Peyer's patch (tissue), 4 donors: ENCODE measurements at regions not wholly inside any gene's neighbourhood (a gene's known extent, or its start where the extent isn't known, plus 50 kb on each side); places are given as distances from the start of the nearest gene placed in this dataset.

Experiments used
- DNase-seq, 3 donors: peaks; one replicate each; pipeline ENCODE4 v3.0.0-alpha.2; 2017 to 2019
- H3K27ac ChIP-seq, 4 donors: fragments of 200-600 bp; sonication (generic); one replicate each; pipeline ENCODE4 v1.5.1; 2016 to 2019
- H3K27me3 ChIP-seq, 2 donors: fragments of 200-600 bp; sonication (generic); one replicate each; pipeline ENCODE4 v1.5.1; 2019
- H3K36me3 ChIP-seq, 3 donors: fragments of 200-600 bp; sonication (generic); one replicate each; pipeline ENCODE4 v1.5.1; 2016 to 2019
- H3K4me1 ChIP-seq, 4 donors: fragments of 200-600 bp; sonication (generic); one replicate each; pipeline ENCODE4 v1.5.1; 2016 to 2019
- H3K4me3 ChIP-seq, 4 donors: fragments of 200-600 bp; sonication (generic); 1 replicate in 3 of 4; 2 replicates in 1 of 4; pipeline ENCODE4 v1.5.1; 2016 to 2019; ENCODE audit warnings: mild to moderate bottlenecking in 1 of 4
- H3K9me3 ChIP-seq, 4 donors: fragments of 200-600 bp; sonication (generic); one replicate each; pipeline ENCODE4 v1.5.1; 2016 to 2019; ENCODE audit warnings: mild to moderate bottlenecking in 1 of 4
- POLR2A ChIP-seq, 2 donors: fragments of 450-650 bp; IDR thresholded peaks; one replicate each; pipeline ENCODE4 v1.5.1; 2017; ENCODE audit warnings: antibody characterized with exemption in 2 of 2, mild to moderate bottlenecking in 2 of 2, moderate library complexity in 2 of 2
- TF ChIP-seq, protein P1 (sequence below), 6 experiments: fragments of 450-650 bp in 4 of 6; fragments of 200-600 bp in 2 of 6; sonication (generic) in 1 of 6; IDR thresholded peaks; one replicate each; pipeline ENCODE4 v1.5.1; 2017 to 2019; ENCODE audit warnings: antibody characterized with exemption in 6 of 6, mild to moderate bottlenecking in 3 of 6, moderate library complexity in 1 of 6

DNA sequence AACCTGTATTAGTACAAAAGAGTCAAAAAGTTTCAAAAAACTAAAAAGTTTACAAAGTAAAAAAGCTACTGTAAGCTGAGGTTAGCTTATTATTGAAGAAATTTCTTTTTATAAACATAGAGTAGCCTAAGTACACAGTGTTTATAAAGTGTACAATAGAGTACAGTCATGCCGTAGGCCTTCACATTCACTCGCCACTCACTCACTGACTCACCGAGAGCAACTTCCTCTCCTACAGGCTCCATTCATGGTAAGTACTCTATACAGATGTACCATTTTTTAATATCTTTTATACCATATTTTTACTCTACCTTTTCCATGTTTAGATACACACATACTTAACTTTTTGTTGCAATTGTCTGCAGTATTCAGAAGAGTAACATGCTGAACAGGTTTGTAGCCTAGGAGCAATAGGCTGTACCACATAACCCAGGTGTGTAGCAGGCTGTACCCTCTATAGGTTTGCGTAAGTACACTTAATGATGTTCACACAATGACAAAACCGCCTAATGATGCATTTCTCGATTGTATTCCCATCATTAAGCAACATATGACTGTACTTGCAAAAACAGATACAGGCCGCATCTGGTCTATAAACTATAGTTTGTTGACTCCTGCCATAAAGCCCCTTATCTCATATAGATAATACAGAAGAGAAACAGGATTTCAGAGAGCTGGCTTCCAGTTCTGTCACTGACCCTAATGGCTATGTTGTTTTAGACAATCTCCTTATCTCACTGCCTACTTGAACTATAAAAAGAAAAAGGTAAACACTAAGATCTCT lies 438.8 kb downstream of the HTR7 start:
- Histone ChIP-seq H3K36me3 (no peaks in the 10 kb centered on the region), H3K4me3 (no peak overlapping the region), H3K27me3 (no peaks in the 10 kb centered on the region), H3K4me1 (no peaks in the 10 kb centered on the region), H3K9me3 (no peaks in the 10 kb centered on the region), H3K27ac (no peak overlapping the region)
- TF ChIP-seq, protein P1, sequence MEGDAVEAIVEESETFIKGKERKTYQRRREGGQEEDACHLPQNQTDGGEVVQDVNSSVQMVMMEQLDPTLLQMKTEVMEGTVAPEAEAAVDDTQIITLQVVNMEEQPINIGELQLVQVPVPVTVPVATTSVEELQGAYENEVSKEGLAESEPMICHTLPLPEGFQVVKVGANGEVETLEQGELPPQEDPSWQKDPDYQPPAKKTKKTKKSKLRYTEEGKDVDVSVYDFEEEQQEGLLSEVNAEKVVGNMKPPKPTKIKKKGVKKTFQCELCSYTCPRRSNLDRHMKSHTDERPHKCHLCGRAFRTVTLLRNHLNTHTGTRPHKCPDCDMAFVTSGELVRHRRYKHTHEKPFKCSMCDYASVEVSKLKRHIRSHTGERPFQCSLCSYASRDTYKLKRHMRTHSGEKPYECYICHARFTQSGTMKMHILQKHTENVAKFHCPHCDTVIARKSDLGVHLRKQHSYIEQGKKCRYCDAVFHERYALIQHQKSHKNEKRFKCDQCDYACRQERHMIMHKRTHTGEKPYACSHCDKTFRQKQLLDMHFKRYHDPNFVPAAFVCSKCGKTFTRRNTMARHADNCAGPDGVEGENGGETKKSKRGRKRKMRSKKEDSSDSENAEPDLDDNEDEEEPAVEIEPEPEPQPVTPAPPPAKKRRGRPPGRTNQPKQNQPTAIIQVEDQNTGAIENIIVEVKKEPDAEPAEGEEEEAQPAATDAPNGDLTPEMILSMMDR (IDR thresholded peaks at IDR 0.05): no peak
- TF ChIP-seq POLR2A (IDR thresholded peaks at IDR 0.05): no peak
- no peak for DNase-seq

DNA sequence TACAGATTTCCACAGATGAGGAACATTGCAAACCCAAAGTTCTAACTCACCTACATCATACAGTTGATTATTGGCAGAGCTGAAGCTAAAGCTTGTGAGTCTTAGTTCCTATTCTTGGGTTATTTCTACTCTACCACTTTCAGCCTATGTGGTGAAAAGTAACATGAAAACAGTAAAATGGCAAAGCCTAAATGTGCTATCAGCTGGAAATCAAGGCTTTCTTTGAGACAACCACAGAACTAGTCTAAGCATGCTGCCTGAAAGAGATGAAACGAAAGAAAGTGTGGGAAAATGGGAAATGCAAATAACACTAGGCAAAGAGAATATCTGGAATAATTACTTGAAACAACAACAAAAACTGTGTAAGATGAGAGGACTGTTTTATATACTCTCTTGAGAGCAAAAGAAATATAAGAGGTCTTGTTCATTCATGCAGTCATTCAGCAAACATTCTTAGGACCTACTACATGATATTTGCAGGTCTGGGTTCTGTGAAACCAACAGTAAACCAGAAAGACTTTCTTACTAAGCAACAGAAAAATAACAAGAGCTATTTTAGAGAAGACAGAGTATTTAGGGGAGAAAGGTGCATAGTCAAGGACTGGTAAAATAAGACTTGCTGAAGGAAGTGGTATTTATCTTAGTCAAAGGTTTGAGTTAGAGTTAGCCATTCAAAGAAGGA lies 437.1 kb downstream of the HTR7 start:
- Histone ChIP-seq H3K27ac (no peak overlapping the region), H3K27me3 (no peaks in the 10 kb centered on the region), H3K4me1 (no peaks in the 10 kb centered on the region), H3K4me3 (no peak overlapping the region), H3K36me3 (no peaks in the 10 kb centered on the region), H3K9me3 (no peaks in the 10 kb centered on the region)
- DNase-seq: no peak
- no peak for TF ChIP-seq POLR2A (IDR thresholded peaks at IDR 0.05)
- TF ChIP-seq, protein P1 (IDR thresholded peaks at IDR 0.05): no peak

DNA sequence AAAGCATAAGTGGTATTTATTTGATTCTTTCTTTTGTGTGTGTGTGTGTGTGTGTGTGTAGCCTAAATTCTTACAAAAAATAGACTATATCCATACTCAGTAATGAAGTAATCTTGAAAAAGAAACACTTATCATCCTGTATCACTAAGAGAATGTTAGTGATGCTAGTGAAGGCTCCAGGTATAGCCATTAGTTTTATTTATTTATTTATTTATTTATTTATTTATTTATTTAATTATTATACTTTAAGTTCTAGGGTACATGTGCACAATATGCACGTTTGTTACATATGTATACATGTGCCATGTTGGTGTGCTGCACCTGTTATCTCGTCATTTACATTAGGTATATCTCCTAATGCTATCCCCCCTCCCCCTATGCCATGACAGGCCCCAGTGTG lies 436.0 kb downstream of the HTR7 start:
- TF ChIP-seq, protein P1 (IDR thresholded peaks at IDR 0.05): no peak
- TF ChIP-seq POLR2A (IDR thresholded peaks at IDR 0.05): no peak
- Histone ChIP-seq H3K36me3 (no peaks in the 10 kb centered on the region), H3K27me3 (no peaks in the 10 kb centered on the region), H3K9me3 (no peaks in the 10 kb centered on the region), H3K4me1 (no peaks in the 10 kb centered on the region), H3K27ac (no peak overlapping the region), H3K4me3 (no peak overlapping the region)
- DNase-seq: no peak

DNA sequence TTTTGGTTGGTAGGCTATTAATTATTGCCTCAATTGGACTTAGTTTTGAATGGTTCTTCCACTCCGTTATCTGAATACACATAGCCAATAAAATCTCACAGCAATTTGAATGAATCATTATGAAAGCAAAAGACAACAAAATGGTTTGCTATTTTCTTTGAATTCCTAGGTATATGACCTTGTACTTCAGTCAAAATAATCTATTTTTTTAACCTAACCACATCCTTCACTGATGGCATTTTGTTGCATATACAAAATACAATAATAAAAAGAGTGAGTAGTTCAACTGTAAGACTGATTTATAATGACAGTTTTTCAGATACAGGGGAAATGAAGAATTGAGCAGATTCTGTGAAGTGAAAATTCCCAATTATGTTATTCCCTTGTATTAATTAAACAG lies 433.1 kb downstream of the HTR7 start:
- TF ChIP-seq, protein P1 (IDR thresholded peaks at IDR 0.05): no peak
- no peak for TF ChIP-seq POLR2A (IDR thresholded peaks at IDR 0.05)
- Histone ChIP-seq H3K4me1 (no peaks in the 10 kb centered on the region), H3K27ac (no peak overlapping the region), H3K4me3 (no peak overlapping the region), H3K27me3 (no peaks in the 10 kb centered on the region), H3K36me3 (no peaks in the 10 kb centered on the region), H3K9me3 (no peaks in the 10 kb centered on the region)
- no peak for DNase-seq

DNA sequence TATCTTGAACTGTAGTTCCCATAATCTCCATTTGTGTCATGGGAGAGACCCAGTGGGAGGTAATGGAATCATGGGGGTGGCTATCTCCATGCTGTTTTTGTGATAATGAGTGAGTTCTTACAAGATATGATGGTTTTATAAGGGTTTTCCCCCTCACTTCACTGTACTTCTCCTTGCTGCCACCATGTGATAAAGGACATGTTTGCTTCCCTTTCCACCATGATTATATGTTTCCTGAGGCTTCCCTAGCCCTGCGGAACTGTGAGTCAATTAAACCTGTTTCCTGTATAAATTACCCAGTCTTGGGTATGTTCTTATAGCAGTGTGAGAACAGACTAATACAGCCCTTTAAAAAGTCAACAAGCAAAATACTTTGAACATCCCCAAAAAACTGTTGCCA lies 427.7 kb downstream of the HTR7 start:
- no peaks in the 10 kb centered on the region for H3K36me3 ChIP-seq
- DNase-seq: no peak
- H3K9me3 ChIP-seq: no peaks in the 10 kb centered on the region
- no peak overlapping the region for H3K27ac ChIP-seq
- H3K4me1 ChIP-seq: no peaks in the 10 kb centered on the region
- TF ChIP-seq POLR2A (IDR thresholded peaks at IDR 0.05): no peak
- TF ChIP-seq, protein P1 (IDR thresholded peaks at IDR 0.05): no peak
- no peaks in the 10 kb centered on the region for H3K27me3 ChIP-seq
- no peak overlapping the region for H3K4me3 ChIP-seq
